HUES48 (cell line): ENCODE measurements at regions not wholly inside any gene's neighbourhood (a gene's known extent, or its start where the extent isn't known, plus 50 kb on each side); places are given as distances from the start of the nearest gene placed in this dataset.
"Not testable (repeated sequence)": the region's sequence is repeated elsewhere in the genome, so short reads cannot be mapped to it uniquely, and the experiment has no call there.

Experiments
- H3K27ac ChIP-seq: one replicate; pipeline ENCODE4 v1.7.0; 2013; ENCODE audit warnings: low read depth, low read length, inconsistent platforms
- H3K27me3 ChIP-seq: 2 replicates; pipeline ENCODE4 v1.6.1; 2013; ENCODE audit warnings: mild to moderate bottlenecking, low read length; ENCODE audit not compliant: control insufficient read depth, insufficient read depth
- H3K36me3 ChIP-seq: 2 replicates; pipeline ENCODE4 v1.6.1; 2013; ENCODE audit warnings: low read length; ENCODE audit not compliant: control insufficient read depth, insufficient read depth
- H3K4me1 ChIP-seq: 2 replicates; pipeline ENCODE4 v1.6.1; 2013; ENCODE audit warnings: mild to moderate bottlenecking, low read length; ENCODE audit not compliant: control insufficient read depth, insufficient read depth
- H3K4me3 ChIP-seq: 2 replicates; pipeline ENCODE4 v1.5.1; 2013; ENCODE audit warnings: mild to moderate bottlenecking, low read depth, low read length
- H3K9ac ChIP-seq: 2 replicates; pipeline ENCODE4 v1.6.1; 2013; ENCODE audit warnings: mild to moderate bottlenecking, low read depth, low read length, moderate library complexity
- H3K9me3 ChIP-seq: 2 replicates; pipeline ENCODE4 v1.6.1; 2013; ENCODE audit warnings: low read length; ENCODE audit not compliant: control insufficient read depth, insufficient read depth

DNA sequence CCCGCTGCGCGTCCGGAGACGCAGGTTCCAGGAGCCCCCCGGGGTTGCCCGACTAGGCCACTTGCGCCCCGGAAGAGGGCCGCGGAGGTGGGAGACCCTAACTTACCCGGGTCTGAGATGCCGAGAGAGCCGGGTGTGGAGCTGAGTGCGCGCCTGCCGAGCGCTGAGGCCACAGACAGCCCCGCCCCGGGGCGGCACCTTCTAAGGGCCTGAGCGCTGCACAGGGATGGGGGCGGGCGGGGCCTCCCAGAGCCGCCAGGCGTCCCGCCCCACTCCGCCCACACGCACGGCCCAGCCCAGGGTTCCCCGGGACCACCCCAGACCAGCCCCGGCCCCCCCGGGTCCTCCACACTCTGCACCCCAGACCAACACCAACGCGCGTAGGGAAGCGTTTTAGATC lies 2692.0 kb upstream of the TPTE start:
- H3K27me3 ChIP-seq, H3K36me3 ChIP-seq, H3K4me3 ChIP-seq, H3K9me3 ChIP-seq, H3K27ac ChIP-seq, H3K9ac ChIP-seq, H3K4me1 ChIP-seq: not testable (repeated sequence)

- H3K9me3 ChIP-seq, H3K9ac ChIP-seq, H3K36me3 ChIP-seq, H3K27me3 ChIP-seq, H3K4me1 ChIP-seq, H3K4me3 ChIP-seq, H3K27ac ChIP-seq: not testable (repeated sequence)
Measured at GRCh38 chr21:7837315-7837714, 2684.1 kb upstream of the TPTE start.

DNA sequence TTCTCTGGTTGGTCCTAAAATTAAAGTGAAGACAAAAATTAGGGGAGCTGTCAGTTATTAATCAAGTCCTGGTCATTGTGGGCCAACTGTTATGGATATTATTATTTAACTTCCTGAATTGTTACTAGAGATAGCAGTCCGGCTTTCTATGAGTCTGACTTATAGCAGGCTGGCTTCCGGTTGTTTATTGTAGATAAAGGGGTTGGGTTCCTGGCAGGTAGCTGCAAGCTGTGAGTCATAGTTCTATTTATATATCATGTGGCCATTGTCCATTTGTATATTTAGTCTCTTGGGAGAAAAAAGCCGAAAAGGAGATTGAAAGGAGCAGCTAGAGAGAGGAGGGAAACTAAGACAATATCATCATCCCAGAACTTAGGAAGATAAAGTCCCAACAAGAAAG lies 2668.0 kb upstream of the TPTE start:
- not testable (repeated sequence) for H3K4me3 ChIP-seq, H3K36me3 ChIP-seq, H3K9ac ChIP-seq, H3K4me1 ChIP-seq, H3K27ac ChIP-seq, H3K9me3 ChIP-seq, H3K27me3 ChIP-seq

GRCh38 chr21:7853836-7854235 lies 2667.5 kb upstream of the TPTE start:
- not testable (repeated sequence) for H3K9ac ChIP-seq, H3K9me3 ChIP-seq, H3K4me1 ChIP-seq, H3K27me3 ChIP-seq, H3K36me3 ChIP-seq, H3K27ac ChIP-seq, H3K4me3 ChIP-seq
